ENCODE measurements at regions not wholly inside any gene's neighbourhood (a gene's known extent, or its start where the extent isn't known, plus 50 kb on each side); places are given as distances from the start of the nearest gene placed in this dataset.

GRCh38 chr9:24765025-24765756 lies 219.5 kb upstream of the IZUMO3 start:
- TF ChIP-seq POLR2A (IDR thresholded peaks at IDR 0.05; ENCODE audit: low read length) (no peak), GATA1 (IDR thresholded peaks at IDR 0.05; ENCODE audit: low read depth, low read length) (no peak)
